HCT116 (cell line): ENCODE measurements at regions not wholly inside any gene's neighbourhood (a gene's known extent, or its start where the extent isn't known, plus 50 kb on each side); places are given as distances from the start of the nearest gene placed in this dataset.

Source experiments
- ATAC-seq: fragments of 200-7000 bp; cut with Tn5 transposase; 2 replicates; pipeline ENCODE4 v1.9.1; 2020; ENCODE audit warnings: mild to moderate bottlenecking, moderate library complexity
- BruUV-seq: library from RNA; stranded (reverse); fragments of 400-500 nt; replicated peaks from 2 replicates; lab custom pipeline; 2021; lab: Mats Ljungman, UMichigan
- CTCF ChIA-PET: fragments of 300-600 bp; sonication (Branson Sonifier 250); formaldehyde crosslinking; loops from one replicate; lab custom pipeline; 2021; ENCODE audit warnings: antibody characterized with exemption; lab: Charles Lee
- POLR2A ChIA-PET: fragments of 300-600, 350-600 bp; sonication (Branson Sonifier 250); formaldehyde crosslinking; loops from one replicate; lab custom pipeline; 2021; ENCODE audit warnings: antibody characterized with exemption; lab: Charles Lee
- RAD21 ChIA-PET, 2 experiments: fragments of 300-600 bp; sonication (Branson Sonifier 250); formaldehyde crosslinking; loops; one replicate each; lab custom pipeline; 2023; ENCODE audit warnings: low total read pairs in 2 of 2; ENCODE audit not compliant: uncharacterized antibody in 2 of 2, unreplicated experiment in 2 of 2, low non-redundant PET in 1 of 2; lab: Charles Lee
- DNase-seq: peaks from one replicate; pipeline ENCODE4 v3.0.0-alpha.2; 2010; ENCODE audit warnings: low read depth, low spot score
- H2AFZ ChIP-seq: fragments of 200-600 bp; shearing (Covaris generic), sonication (generic); 2 replicates; pipeline ENCODE4 v1.6.1; 2017; ENCODE audit warnings: low read depth, mixed run types, mixed read lengths, antibody characterized with exemption, low read length; ENCODE audit not compliant: poor library complexity, severe bottlenecking
- H3K27ac ChIP-seq: 2 replicates; pipeline ENCODE4 v1.5.1; 2012; ENCODE audit warnings: low read depth, low read length
- H3K27me3 ChIP-seq: fragments of 200-600 bp; sonication (generic); 2 replicates; pipeline ENCODE4 v1.6.1; 2016; ENCODE audit warnings: mixed run types, low read length, mixed read lengths; ENCODE audit not compliant: insufficient read depth
- H3K36me3 ChIP-seq, 2 experiments: fragments of 200-500 bp in 1 of 2; fragments of 200-600 bp in 1 of 2; sonication (Bioruptor generic) in 1 of 2; sonication (generic) in 1 of 2; 2 replicates each; pipeline versions ENCODE4 v1.5.1 to v1.6.1; 2014 to 2016; ENCODE audit warnings: low read length in 2 of 2, inconsistent platforms in 1 of 2, mixed read lengths in 1 of 2, mixed run types in 1 of 2; ENCODE audit not compliant: insufficient read depth in 2 of 2, control insufficient read depth in 1 of 2
- H3K4me1 ChIP-seq, 2 experiments: fragments of 200-600 bp in 1 of 2; sonication (generic) in 1 of 2; 2 replicates each; pipeline versions ENCODE4 v1.5.1 to v1.6.1; 2012 to 2017; ENCODE audit warnings: low read length in 2 of 2, inconsistent platforms in 1 of 2, mild to moderate bottlenecking in 1 of 2, mixed read lengths in 1 of 2, mixed run types in 1 of 2, moderate library complexity in 1 of 2; ENCODE audit not compliant: insufficient read depth in 2 of 2, control insufficient read depth in 1 of 2
- H3K4me2 ChIP-seq: fragments of 200-600 bp; sonication (generic); 2 replicates; pipeline ENCODE4 v1.6.1; 2017; ENCODE audit warnings: mixed run types, low read length, mixed read lengths
- H3K4me3 ChIP-seq, 2 experiments: fragments of 200-600 bp in 1 of 2; sonication (generic) in 1 of 2; replicated peaks in 1 of 2; 2 replicates each; pipeline ENCODE4 v1.5.1; 2011 to 2016; ENCODE audit warnings: low read length in 2 of 2, control low read depth in 1 of 2, low read depth in 1 of 2, mild to moderate bottlenecking in 1 of 2, mixed read lengths in 1 of 2, mixed run types in 1 of 2
- H3K79me2 ChIP-seq: fragments of 200-600 bp; sonication (generic); 2 replicates; pipeline ENCODE4 v1.6.1; 2017; ENCODE audit warnings: mild to moderate bottlenecking, mixed run types, low read length, moderate library complexity, mixed read lengths; ENCODE audit not compliant: insufficient read depth
- H3K9ac ChIP-seq: fragments of 200-600 bp; sonication (generic); 2 replicates; pipeline ENCODE4 v1.6.1; 2016; ENCODE audit warnings: low read length, mixed read lengths
- H3K9me2 ChIP-seq: fragments of 200-600 bp; sonication (generic), shearing (Covaris generic); 2 replicates; pipeline ENCODE4 v1.6.1; 2017; ENCODE audit warnings: mixed run types, mild to moderate bottlenecking, moderate library complexity; ENCODE audit not compliant: insufficient read depth
- H3K9me3 ChIP-seq, 2 experiments: fragments of 200-500 bp in 1 of 2; fragments of 200-600 bp in 1 of 2; sonication (Bioruptor generic) in 1 of 2; sonication (generic) in 1 of 2; 2 replicates each; pipeline ENCODE4 v1.6.1; 2014 to 2017; ENCODE audit warnings: low read length in 2 of 2, mixed read lengths in 2 of 2, inconsistent platforms in 1 of 2, low read depth in 1 of 2, mild to moderate bottlenecking in 1 of 2, mixed run types in 1 of 2, moderate library complexity in 1 of 2; ENCODE audit not compliant: control insufficient read depth in 1 of 2, insufficient read depth in 1 of 2
- H4K20me1 ChIP-seq: fragments of 200-600 bp; sonication (generic), shearing (Covaris generic); 2 replicates; pipeline ENCODE4 v1.6.1; 2017; ENCODE audit warnings: mixed run types, mild to moderate bottlenecking, moderate library complexity; ENCODE audit not compliant: insufficient read depth
- CBX3 ChIP-seq: IDR thresholded peaks from 2 replicates; pipeline ENCODE4 v1.6.1; 2012; ENCODE audit warnings: low read depth
- EGR1 ChIP-seq: IDR thresholded peaks from 2 replicates; pipeline ENCODE4 v1.6.1; 2012; ENCODE audit warnings: low read depth
- ELF1 ChIP-seq: IDR thresholded peaks from 2 replicates; pipeline ENCODE4 v1.6.1; 2012; ENCODE audit warnings: low read depth, borderline replicate concordance
- EZH2 ChIP-seq: fragments of 200-600 bp; sonication (generic); IDR thresholded peaks from 2 replicates; pipeline ENCODE4 v1.6.1; 2017; ENCODE audit warnings: antibody characterized with exemption, mixed run types
- FOSL1 ChIP-seq: IDR thresholded peaks from 2 replicates; pipeline ENCODE4 v1.6.1; 2012; ENCODE audit warnings: low read depth
- JUND ChIP-seq: IDR thresholded peaks from 2 replicates; pipeline ENCODE4 v1.6.1; 2012
- RAD21 ChIP-seq: IDR thresholded peaks from 2 replicates; pipeline ENCODE4 v1.6.1; 2012; ENCODE audit warnings: low read depth, mild to moderate bottlenecking
- ZNF274 ChIP-seq: fragments of 200-500 bp; sonication (Bioruptor generic); IDR thresholded peaks from 2 replicates; pipeline ENCODE4 v1.6.1; 2014; ENCODE audit warnings: mild to moderate bottlenecking, low read depth, low read length, inconsistent platforms
- intact Hi-C: fragments of 100-400 bp; cut with micrococcal nuclease; formaldehyde crosslinking; loops from 2 replicates; pipeline ENCODE4 v1.10.0; 2022
- TF ChIP-seq, protein P1 (sequence below): IDR thresholded peaks from 2 replicates; pipeline ENCODE4 v1.6.1; 2012
- TF ChIP-seq, protein P2 (sequence below), 3 experiments: fragments of 200-600 bp in 1 of 3; sonication (generic) in 1 of 3; IDR thresholded peaks in 2 of 3; conservative IDR thresholded peaks in 1 of 3; 2 replicates each; pipeline ENCODE4 v1.5.1; 2012 to 2017; ENCODE audit warnings: low read depth in 2 of 3, low read length in 2 of 3, antibody characterized with exemption in 1 of 3, borderline replicate concordance in 1 of 3, control low read depth in 1 of 3, mild to moderate bottlenecking in 1 of 3, mixed read lengths in 1 of 3, mixed run types in 1 of 3, moderate library complexity in 1 of 3; ENCODE audit not compliant: insufficient read depth in 1 of 3

DNA sequence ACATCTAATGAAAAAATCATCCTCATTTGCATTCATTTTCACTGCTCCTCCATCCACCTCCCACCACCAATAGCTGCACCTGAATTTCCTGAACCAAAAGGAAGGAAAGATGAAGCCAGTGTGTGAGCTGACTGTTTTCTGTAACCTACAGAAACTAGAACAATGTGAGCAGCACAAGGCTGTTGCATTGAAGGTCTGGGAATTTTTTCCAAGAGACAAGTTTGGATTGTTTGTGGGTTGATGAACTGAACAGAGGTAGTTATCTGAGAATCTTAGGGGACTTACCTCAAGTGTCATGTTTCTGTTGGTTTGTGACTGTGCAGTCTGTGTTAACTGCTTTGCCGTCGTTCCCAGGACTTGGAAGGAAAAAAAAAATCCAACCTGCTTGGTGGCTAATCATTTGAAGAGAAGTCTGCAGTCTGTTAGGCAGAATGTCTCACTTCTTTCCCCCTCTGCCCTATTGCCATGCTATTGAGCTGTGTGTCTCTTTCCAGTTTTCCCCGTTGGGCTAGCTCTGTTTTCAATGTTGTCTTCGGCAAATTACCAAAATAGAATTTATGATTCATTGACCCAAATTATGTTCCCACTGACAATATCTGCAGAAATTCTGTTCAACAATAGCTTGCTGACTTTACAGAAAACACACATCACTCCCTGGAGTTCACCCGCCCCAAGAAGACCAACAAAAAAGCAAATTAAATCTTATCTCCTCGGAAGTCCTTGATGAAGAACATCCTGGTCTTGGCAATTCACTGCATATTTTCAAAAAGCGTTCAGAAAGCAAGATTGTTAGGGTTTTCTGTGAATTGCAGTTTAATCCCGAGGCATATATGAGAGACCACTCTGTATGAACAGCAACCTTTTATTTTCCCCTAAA, 76.0 kb downstream of the SC5D start:
- H3K27me3 ChIP-seq = peaks cover 12% of the 10 kb centered on the region; the same call in 1 of the 2 replicates
- ChIA-PET RAD21 (no interaction called here), POLR2A (no interaction called here), CTCF (no interaction called here)
- H3K4me1 ChIP-seq = no peaks in the 10 kb centered on the region
- no peaks in the 10 kb centered on the region for H4K20me1 ChIP-seq
- no TSS peak for BruUV-seq
- H3K9me3 ChIP-seq = no peaks in the 10 kb centered on the region
- no peak overlapping the region for H2AFZ ChIP-seq
- no peak for ATAC-seq
- H3K9ac ChIP-seq = no peak overlapping the region
- intact Hi-C loops = no loop called here
- no peak overlapping the region for H3K27ac ChIP-seq
- no peak for DNase-seq
- no peaks in the 10 kb centered on the region for H3K9me2 ChIP-seq
- H3K36me3 ChIP-seq = no peaks in the 10 kb centered on the region
- H3K4me3 ChIP-seq = no peak overlapping the region
- no peaks in the 10 kb centered on the region for H3K79me2 ChIP-seq
- TF ChIP-seq ZNF274 = no peak
- no peak for TF ChIP-seq EZH2
- TF ChIP-seq JUND = no peak
- TF ChIP-seq, protein P1, sequence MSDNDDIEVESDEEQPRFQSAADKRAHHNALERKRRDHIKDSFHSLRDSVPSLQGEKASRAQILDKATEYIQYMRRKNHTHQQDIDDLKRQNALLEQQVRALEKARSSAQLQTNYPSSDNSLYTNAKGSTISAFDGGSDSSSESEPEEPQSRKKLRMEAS = no peak
- TF ChIP-seq, all 23 proteins: peak for 0
- no peak overlapping the region for H3K4me2 ChIP-seq

DNA sequence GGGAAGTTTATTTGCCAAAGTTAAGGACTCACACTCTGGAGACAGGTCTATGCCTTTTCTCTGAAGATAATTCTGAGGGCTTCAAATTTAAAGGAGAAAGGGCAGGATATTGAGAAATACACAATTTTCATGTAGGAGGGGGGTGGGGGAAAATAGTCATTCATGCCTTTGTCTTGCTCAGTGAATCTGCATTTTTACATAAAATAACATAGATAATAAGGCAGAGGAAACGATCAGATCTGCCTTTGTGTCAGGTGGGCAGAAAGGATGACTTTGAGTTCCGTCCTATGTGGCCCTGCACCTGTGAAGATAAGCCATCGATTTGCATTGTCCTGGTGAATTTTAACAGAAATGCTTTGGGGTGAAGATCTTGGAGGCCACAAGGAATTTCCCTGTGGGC, 76.8 kb downstream of the SC5D start:
- H3K4me3 ChIP-seq = no peak overlapping the region
- DNase-seq (no peak), ATAC-seq (no peak)
- BruUV-seq = no TSS peak
- no peak overlapping the region for H3K4me2 ChIP-seq
- H3K79me2 ChIP-seq = no peaks in the 10 kb centered on the region
- no peak for TF ChIP-seq CBX3
- TF ChIP-seq, protein P2, sequence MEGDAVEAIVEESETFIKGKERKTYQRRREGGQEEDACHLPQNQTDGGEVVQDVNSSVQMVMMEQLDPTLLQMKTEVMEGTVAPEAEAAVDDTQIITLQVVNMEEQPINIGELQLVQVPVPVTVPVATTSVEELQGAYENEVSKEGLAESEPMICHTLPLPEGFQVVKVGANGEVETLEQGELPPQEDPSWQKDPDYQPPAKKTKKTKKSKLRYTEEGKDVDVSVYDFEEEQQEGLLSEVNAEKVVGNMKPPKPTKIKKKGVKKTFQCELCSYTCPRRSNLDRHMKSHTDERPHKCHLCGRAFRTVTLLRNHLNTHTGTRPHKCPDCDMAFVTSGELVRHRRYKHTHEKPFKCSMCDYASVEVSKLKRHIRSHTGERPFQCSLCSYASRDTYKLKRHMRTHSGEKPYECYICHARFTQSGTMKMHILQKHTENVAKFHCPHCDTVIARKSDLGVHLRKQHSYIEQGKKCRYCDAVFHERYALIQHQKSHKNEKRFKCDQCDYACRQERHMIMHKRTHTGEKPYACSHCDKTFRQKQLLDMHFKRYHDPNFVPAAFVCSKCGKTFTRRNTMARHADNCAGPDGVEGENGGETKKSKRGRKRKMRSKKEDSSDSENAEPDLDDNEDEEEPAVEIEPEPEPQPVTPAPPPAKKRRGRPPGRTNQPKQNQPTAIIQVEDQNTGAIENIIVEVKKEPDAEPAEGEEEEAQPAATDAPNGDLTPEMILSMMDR (IDR thresholded peaks at IDR 0.05 in 2 of 3, conservative IDR thresholded peaks at IDR 0.05 in 1 of 3; ENCODE audit: borderline replicate concordance in 1 of 3, insufficient read depth in 1 of 3, low read depth in 2 of 3, low read length in 2 of 3) = no peak
- TF ChIP-seq RAD21 = no peak
- TF ChIP-seq FOSL1 = no peak
- TF ChIP-seq EGR1 = no peak
- no peak for TF ChIP-seq ELF1
- RAD21 ChIA-PET = no interaction called here
- no peaks in the 10 kb centered on the region for H3K9me3 ChIP-seq
- no peaks in the 10 kb centered on the region for H3K36me3 ChIP-seq
- no peak overlapping the region for H2AFZ ChIP-seq
- CTCF ChIA-PET = no interaction called here
- no peaks in the 10 kb centered on the region for H3K4me1 ChIP-seq
- intact Hi-C loops = no loop called here
- no peak overlapping the region for H3K27ac ChIP-seq
- no peaks in the 10 kb centered on the region for H4K20me1 ChIP-seq
- H3K9ac ChIP-seq = no peak overlapping the region
- POLR2A ChIA-PET = no interaction called here
- H3K27me3 ChIP-seq = peaks cover 12% of the 10 kb centered on the region; the same call in 1 of the 2 replicates
- no peaks in the 10 kb centered on the region for H3K9me2 ChIP-seq
